ENCODE measurements at regions not wholly inside any gene's neighbourhood (a gene's known extent, or its start where the extent isn't known, plus 50 kb on each side); places are given as distances from the start of the nearest gene placed in this dataset.

DNA sequence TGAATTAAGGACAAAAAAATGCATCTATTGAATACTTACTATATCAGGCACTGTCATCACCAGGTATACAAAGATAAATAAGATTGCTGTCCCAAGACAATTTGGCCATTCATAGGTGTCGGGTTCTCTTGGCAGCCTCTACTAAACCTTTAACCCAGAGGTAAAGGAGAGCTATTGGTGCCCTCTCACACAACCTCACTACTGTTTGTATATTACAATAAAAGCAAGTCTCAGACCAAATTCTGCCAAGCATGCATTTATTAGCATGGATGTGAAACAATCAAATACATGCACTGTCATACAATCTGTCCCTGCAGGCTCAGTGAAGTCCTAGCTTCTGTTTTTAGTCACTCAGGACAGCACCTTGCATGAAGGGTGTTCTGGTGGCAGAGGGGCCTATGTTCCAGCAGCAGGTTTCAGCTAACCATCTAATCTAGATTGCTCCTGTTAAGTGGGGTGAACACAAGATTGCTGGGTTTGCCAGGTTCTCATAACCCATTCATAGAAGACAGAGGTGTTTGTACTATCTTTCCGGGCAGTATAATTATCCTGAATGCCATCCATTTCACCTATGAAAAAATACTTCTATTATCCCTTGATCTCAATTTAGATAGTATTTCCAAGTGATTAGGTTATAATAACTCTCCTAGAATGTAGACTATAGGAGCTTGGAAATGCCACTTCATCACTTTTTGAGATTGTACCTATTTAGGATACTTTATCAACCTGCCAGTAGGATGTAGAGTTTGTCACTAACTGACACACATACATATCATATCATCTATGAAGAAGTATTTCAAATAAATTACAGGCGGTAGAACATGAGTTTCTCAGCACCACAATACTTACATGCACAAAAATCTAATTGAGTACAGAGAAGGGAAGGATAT is 254.0 kb upstream of the KRR1 start:
- intact Hi-C loops (cut with DNase I), result no loop called here
- no peak overlapping the region for H3K27ac ChIP-seq
- DNase-seq, result no peak
- TF ChIP-seq CTCF (IDR thresholded peaks at IDR 0.05) (no peak), POLR2A (IDR thresholded peaks at IDR 0.05) (no peak)
- 82 to 98% (median 92%) methylated on average over 3 of the region's 3 CpGs for WGBS, 4 donors
- H3K27me3 ChIP-seq, result no peaks in the 10 kb centered on the region
- no peak overlapping the region for H3K4me3 ChIP-seq
- no peaks in the 10 kb centered on the region for H3K36me3 ChIP-seq
- H3K9me3 ChIP-seq, result no peaks in the 10 kb centered on the region
- no peaks in the 10 kb centered on the region for H3K4me1 ChIP-seq
- no peak for ATAC-seq

GRCh38 chr12:75764091-75764841 is 252.9 kb upstream of the KRR1 start:
- H3K27ac ChIP-seq, result no peak overlapping the region
- TF ChIP-seq POLR2A (IDR thresholded peaks at IDR 0.05) (no peak), CTCF (IDR thresholded peaks at IDR 0.05) (no peak)
- ATAC-seq (no peak), DNase-seq (no peak)
- no peaks in the 10 kb centered on the region for H3K36me3 ChIP-seq
- intact Hi-C loops (cut with DNase I), result no loop called here
- no peak overlapping the region for H3K4me3 ChIP-seq
- WGBS, 4 donors, result 72 to 81% (median 77%) methylated on average over 5 of the region's 5 CpGs
- H3K4me1 ChIP-seq, result no peaks in the 10 kb centered on the region
- no peaks in the 10 kb centered on the region for H3K27me3 ChIP-seq
- H3K9me3 ChIP-seq, result no peaks in the 10 kb centered on the region

GRCh38 chr12:75760573-75761294 is 249.3 kb upstream of the KRR1 start:
- Histone ChIP-seq H3K27ac (no peak overlapping the region), H3K36me3 (no peaks in the 10 kb centered on the region), H3K4me1 (no peaks in the 10 kb centered on the region), H3K9me3 (no peaks in the 10 kb centered on the region), H3K4me3 (no peak overlapping the region), H3K27me3 (no peaks in the 10 kb centered on the region)
- DNase-seq (no peak), ATAC-seq (no peak)
- intact Hi-C loops (cut with DNase I), result no loop called here
- WGBS, 4 donors, result 94 to 96% (median 95%) methylated on average over 7 of the region's 7 CpGs
- TF ChIP-seq CTCF (IDR thresholded peaks at IDR 0.05) (no peak), POLR2A (IDR thresholded peaks at IDR 0.05) (no peak)

All from heart left ventricle (tissue), 16 donors.